ENCODE measurements at regions not wholly inside any gene's neighbourhood (a gene's known extent, or its start where the extent isn't known, plus 50 kb on each side); places are given as distances from the start of the nearest gene placed in this dataset.

DNA sequence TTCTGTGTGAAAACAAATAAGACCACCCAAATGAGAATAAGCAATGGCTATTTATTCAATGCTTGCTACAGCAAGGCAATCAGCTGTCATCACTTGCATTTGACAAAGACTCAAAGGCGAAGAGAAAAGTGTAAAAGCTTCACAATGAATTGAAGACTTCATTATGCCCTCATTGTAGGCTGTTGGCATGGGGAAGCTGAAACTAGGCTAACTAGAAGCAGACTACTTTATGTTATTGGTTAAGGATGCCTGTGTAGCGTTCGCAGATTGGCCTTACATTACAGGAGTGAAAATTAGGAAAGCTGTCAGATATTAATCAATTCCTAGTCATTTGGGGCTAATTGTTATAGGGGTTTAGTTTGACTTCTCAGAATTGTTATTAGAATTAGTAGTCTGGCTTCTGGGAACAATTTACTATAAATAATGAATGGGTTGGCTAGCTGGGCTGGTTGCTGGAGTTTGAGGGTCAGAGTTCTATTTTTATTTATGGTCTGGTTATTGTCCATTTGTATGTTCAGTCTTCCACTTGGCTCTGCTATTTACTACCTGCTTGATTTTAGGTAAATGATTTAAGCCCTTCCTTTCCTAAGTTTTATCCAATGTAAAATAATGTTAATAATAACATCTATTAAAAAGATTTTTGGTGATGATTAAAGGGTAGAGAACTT is 437.2 kb upstream of the SYT4 start:
- TF ChIP-seq, protein P1, sequence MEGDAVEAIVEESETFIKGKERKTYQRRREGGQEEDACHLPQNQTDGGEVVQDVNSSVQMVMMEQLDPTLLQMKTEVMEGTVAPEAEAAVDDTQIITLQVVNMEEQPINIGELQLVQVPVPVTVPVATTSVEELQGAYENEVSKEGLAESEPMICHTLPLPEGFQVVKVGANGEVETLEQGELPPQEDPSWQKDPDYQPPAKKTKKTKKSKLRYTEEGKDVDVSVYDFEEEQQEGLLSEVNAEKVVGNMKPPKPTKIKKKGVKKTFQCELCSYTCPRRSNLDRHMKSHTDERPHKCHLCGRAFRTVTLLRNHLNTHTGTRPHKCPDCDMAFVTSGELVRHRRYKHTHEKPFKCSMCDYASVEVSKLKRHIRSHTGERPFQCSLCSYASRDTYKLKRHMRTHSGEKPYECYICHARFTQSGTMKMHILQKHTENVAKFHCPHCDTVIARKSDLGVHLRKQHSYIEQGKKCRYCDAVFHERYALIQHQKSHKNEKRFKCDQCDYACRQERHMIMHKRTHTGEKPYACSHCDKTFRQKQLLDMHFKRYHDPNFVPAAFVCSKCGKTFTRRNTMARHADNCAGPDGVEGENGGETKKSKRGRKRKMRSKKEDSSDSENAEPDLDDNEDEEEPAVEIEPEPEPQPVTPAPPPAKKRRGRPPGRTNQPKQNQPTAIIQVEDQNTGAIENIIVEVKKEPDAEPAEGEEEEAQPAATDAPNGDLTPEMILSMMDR (conservative IDR thresholded peaks at IDR 0.05 in 1 of 2, IDR thresholded peaks at IDR 0.05 in 1 of 2; ENCODE audit: low read depth in 1 of 2, low read length in 2 of 2), result no peak
- TF ChIP-seq EZH2 (IDR thresholded peaks at IDR 0.05; ENCODE audit: low read length, missing control alignments), result no peak
